ENCODE measurements at regions not wholly inside any gene's neighbourhood (a gene's known extent, or its start where the extent isn't known, plus 50 kb on each side); places are given as distances from the start of the nearest gene placed in this dataset.

DNA sequence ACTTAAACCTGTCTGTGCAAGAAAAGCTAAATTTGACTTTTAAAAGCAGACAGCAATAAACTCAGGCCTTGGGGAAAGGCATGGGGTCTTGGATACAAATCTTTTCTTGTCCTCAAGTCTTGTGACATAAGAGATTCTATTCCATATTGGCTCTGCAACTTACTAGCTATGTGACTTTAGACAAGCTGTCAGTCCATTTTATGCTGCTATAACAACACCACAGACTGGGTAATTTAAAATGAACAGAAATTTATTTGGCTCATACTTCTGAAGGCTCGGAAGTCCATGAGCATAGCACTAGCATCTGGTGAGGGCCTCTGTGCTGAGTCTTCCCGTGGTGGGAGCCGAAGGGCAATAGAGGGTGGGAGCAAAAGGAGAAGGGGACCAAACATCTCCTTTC, 246.0 kb upstream of the MOCS1 start:
- TF ChIP-seq, protein P1, sequence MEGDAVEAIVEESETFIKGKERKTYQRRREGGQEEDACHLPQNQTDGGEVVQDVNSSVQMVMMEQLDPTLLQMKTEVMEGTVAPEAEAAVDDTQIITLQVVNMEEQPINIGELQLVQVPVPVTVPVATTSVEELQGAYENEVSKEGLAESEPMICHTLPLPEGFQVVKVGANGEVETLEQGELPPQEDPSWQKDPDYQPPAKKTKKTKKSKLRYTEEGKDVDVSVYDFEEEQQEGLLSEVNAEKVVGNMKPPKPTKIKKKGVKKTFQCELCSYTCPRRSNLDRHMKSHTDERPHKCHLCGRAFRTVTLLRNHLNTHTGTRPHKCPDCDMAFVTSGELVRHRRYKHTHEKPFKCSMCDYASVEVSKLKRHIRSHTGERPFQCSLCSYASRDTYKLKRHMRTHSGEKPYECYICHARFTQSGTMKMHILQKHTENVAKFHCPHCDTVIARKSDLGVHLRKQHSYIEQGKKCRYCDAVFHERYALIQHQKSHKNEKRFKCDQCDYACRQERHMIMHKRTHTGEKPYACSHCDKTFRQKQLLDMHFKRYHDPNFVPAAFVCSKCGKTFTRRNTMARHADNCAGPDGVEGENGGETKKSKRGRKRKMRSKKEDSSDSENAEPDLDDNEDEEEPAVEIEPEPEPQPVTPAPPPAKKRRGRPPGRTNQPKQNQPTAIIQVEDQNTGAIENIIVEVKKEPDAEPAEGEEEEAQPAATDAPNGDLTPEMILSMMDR (IDR thresholded peaks at IDR 0.05) = no peak
- TF ChIP-seq POLR2AphosphoS5 (IDR thresholded peaks at IDR 0.05) = no peak
